ENCODE measurements at regions not wholly inside any gene's neighbourhood (a gene's known extent, or its start where the extent isn't known, plus 50 kb on each side); places are given as distances from the start of the nearest gene placed in this dataset.

GRCh38 chr10:34037499-34037898, 703.0 kb upstream of the NRP1 start:
- TF ChIP-seq POLR2AphosphoS5 (IDR thresholded peaks at IDR 0.05) (no peak), CTCF (IDR thresholded peaks at IDR 0.05) (no peak), EP300 (IDR thresholded peaks at IDR 0.05) (no peak)

Data from sigmoid colon (tissue), 4 donors.